Activated naive CD4-positive, alpha-beta T cell treated with anti-CD3 and anti-CD28 coated beads for 36 hours (primary cell): ENCODE measurements at regions not wholly inside any gene's neighbourhood (a gene's known extent, or its start where the extent isn't known, plus 50 kb on each side); places are given as distances from the start of the nearest gene placed in this dataset.
"Not testable (repeated sequence)": the region's sequence is repeated elsewhere in the genome, so short reads cannot be mapped to it uniquely, and the experiment has no call there.

Experiments used
- CTCF ChIA-PET: fragments of 350-600 bp; sonication (Branson Sonifier 250); formaldehyde crosslinking; loops from one replicate; lab custom pipeline; 2021; ENCODE audit warnings: antibody characterized with exemption; lab: Charles Lee
- DNase-seq: peaks from one replicate; pipeline ENCODE4 v3.0.0-alpha.2; 2020
- H3K27ac Mint-ChIP-seq: one replicate; pipeline ENCODE4 v1.8.0; 2021; ENCODE audit warnings: mild to moderate bottlenecking, mixed read lengths
- H3K27me3 Mint-ChIP-seq: one replicate; pipeline ENCODE4 v1.8.0; 2021; ENCODE audit warnings: low read depth, mixed read lengths
- H3K36me3 Mint-ChIP-seq: one replicate; pipeline ENCODE4 v1.8.0; 2021; ENCODE audit warnings: low read depth, mixed read lengths
- H3K4me1 Mint-ChIP-seq: one replicate; pipeline ENCODE4 v1.8.0; 2021; ENCODE audit warnings: low read depth, mixed read lengths
- H3K4me3 Mint-ChIP-seq: one replicate; pipeline ENCODE4 v1.8.0; 2021; ENCODE audit warnings: mild to moderate bottlenecking, moderate library complexity, mixed read lengths
- H3K9me3 Mint-ChIP-seq: one replicate; pipeline ENCODE4 v1.8.0; 2021; ENCODE audit warnings: mixed read lengths
- intact Hi-C: fragments of 100-400 bp; cut with micrococcal nuclease; formaldehyde crosslinking; loops from one replicate; pipeline ENCODE4 v1.15.1; 2023

DNA sequence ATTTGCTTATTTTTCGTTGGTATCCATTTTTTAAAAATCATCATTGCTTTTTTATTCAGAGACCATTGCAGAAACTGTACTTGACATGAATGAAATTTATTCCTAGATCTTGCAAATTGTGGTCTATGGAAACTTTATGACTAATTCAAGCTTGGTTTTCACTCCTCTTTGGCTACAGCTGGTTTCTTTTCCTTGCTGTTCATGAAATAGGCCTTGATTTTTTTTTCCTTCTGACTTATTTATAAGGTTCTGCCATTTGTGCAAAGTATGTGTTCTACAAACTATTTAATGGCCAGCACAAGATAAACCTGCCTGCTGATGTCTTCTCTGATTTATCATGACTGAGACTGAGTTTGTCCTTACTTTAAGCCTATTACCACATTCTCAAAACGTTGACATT, 764.0 kb upstream of the SLITRK5 start:
- Mint-ChIP-seq H3K36me3 (no peaks in the 10 kb centered on the region), H3K4me1 (no peaks in the 10 kb centered on the region), H3K27ac (no peak overlapping the region), H3K4me3 (no peak overlapping the region), H3K27me3 (no peaks in the 10 kb centered on the region), H3K9me3 (peaks cover 3% of the 10 kb centered on the region)
- CTCF ChIA-PET: interaction anchor here (0.8 kb wide), 1 partner anchor 15 kb away, joined by 4 read pairs; no protein-coding TSS in a partner anchor
- intact Hi-C loops: no loop called here
- DNase-seq: no peak

DNA sequence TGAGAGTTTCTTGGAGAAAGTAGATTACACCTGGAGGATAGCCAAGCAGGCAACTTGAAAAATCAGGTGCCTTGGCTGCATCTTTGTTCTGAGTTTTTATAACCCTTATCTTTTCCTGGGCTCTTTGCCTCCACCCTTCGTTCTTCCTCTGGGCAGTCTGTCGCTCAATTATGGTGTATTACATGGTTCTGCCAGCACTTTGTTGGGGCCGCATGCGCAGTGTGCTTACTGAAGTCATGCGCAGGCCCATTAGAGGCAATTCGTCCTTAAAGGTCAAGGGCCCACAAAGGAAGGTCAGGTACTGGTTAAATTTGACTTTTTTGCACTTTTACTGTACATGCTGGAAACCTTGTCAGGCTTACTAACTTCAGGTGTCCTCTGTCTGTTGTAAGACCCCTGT, 761.9 kb upstream of the SLITRK5 start:
- Mint-ChIP-seq H3K4me1 (no peaks in the 10 kb centered on the region), H3K27me3 (no peaks in the 10 kb centered on the region), H3K36me3 (no peaks in the 10 kb centered on the region), H3K4me3 (no peak overlapping the region), H3K27ac (no peak overlapping the region), H3K9me3 (peaks cover 3% of the 10 kb centered on the region)
- DNase-seq: no peak
- CTCF ChIA-PET: no interaction called here
- intact Hi-C loops: no loop called here

DNA sequence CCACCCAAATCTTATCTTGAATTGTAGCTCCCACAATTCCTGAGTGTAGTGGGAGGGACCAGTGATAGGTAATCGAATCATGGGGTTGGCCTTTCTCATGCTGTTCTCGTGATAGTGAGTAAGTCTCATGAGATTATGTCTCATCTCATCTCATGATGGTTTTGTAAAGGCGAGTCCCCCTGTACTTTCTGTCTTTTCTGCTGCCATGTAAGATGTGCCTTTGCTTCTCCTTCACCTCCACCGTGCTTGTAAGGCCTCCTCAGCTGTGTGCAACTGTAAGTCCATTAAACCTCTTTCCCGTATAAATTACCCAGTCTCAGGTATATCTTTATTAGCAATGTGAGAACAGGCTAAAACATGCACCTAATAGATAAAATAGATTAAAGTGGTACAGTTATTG, 756.4 kb upstream of the SLITRK5 start:
- DNase-seq: no peak
- no peak overlapping the region for H3K27ac Mint-ChIP-seq
- H3K4me1 Mint-ChIP-seq: no peaks in the 10 kb centered on the region
- no peaks in the 10 kb centered on the region for H3K27me3 Mint-ChIP-seq
- H3K9me3 Mint-ChIP-seq: peaks cover 7% of the 10 kb centered on the region
- H3K36me3 Mint-ChIP-seq: no peaks in the 10 kb centered on the region
- intact Hi-C loops: no loop called here
- CTCF ChIA-PET: interaction anchor here (0.5 kb wide), 1 partner anchor 65 kb away, joined by 3 read pairs; no protein-coding TSS in a partner anchor
- H3K4me3 Mint-ChIP-seq: no peak overlapping the region

DNA sequence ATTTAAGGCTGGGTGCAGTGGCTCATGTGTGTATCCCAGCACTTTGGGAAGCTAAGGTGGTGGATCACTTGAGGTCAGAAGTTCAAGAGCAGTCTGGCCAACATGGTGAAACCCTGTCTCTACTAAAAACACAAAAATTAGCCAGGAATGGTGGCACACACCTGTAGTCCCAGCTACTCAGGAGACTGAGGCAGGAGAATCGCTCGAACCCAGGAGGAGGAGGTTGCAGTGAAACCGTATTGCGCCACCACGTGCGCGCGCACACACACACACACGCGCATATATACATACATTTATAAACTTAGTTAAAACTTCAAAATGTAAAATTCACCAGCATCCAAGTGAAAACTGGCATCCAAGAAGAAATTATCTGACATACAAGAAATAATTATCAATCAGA, 753.7 kb upstream of the SLITRK5 start:
- H3K27ac Mint-ChIP-seq, intact Hi-C loops, H3K27me3 Mint-ChIP-seq, H3K4me1 Mint-ChIP-seq, DNase-seq, H3K36me3 Mint-ChIP-seq, H3K9me3 Mint-ChIP-seq, CTCF ChIA-PET, H3K4me3 Mint-ChIP-seq: not testable (repeated sequence)

DNA sequence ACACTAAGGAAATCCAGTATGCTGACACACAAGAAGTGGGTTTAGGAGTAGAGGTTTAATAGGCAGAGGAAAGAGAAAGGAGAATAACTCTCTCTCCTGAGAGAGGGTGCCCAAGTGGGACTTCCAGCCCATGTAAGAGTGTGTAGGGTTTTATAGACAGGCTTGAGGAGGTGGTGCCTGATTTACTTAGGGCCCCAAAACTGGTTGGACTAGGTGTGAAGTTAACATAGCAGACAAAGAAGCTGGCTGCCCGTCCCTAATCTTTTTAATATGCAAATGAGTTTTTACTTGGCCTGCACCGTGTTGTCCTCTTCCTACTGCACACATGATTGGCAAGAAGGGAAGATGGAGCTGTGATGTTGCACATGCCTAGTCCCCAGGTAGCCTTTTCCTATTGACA, 752.5 kb upstream of the SLITRK5 start:
- intact Hi-C loops: no loop called here
- no peak overlapping the region for H3K4me3 Mint-ChIP-seq
- CTCF ChIA-PET: no interaction called here
- H3K27ac Mint-ChIP-seq: no peak overlapping the region
- H3K9me3 Mint-ChIP-seq: peaks cover 7% of the 10 kb centered on the region
- no peaks in the 10 kb centered on the region for H3K36me3 Mint-ChIP-seq
- DNase-seq: no peak
- no peaks in the 10 kb centered on the region for H3K27me3 Mint-ChIP-seq
- no peaks in the 10 kb centered on the region for H3K4me1 Mint-ChIP-seq

DNA sequence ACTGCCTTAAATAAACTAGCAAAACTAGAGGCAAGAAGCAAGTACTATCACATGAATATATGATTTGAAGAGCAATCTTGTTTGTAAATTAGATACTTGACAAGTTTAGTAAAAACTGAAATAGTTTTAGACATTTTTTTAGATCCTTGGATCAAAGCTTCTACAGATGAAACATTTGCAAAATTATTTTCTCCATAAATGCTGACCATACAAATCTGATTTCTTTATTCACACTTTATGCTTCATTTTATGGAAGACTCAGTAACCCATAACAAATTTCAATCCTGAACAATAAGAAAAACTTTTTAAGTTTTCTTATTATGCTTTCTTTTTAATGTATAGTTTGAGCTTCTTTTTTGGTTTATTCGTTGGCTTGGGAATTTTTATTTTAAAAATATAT, 750.2 kb upstream of the SLITRK5 start:
- intact Hi-C loops: no loop called here
- CTCF ChIA-PET: no interaction called here
- H3K4me3 Mint-ChIP-seq: no peak overlapping the region
- H3K36me3 Mint-ChIP-seq: no peaks in the 10 kb centered on the region
- H3K27ac Mint-ChIP-seq: no peak overlapping the region
- DNase-seq: no peak
- H3K27me3 Mint-ChIP-seq: no peaks in the 10 kb centered on the region
- peaks cover 8% of the 10 kb centered on the region for H3K9me3 Mint-ChIP-seq
- no peaks in the 10 kb centered on the region for H3K4me1 Mint-ChIP-seq

DNA sequence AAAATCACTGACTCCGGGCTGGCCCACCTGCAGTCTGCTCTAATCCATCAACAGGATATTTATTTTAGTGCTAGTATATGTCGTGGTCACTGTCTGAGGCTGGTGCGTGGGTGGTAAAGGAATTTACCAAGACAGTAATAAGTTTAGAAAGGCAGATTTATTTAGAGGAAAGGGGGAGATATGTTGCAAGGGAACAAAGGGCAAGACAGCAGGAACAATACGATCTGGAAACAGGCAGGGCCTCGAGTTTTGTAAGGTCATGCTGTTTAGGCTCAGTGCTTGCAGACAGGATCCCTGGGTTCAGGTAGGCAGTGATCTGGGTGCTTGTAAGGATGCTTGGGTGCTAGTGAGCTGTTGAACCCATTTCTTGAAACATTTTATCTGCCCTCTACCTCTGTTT, 748.2 kb upstream of the SLITRK5 start:
- no peak overlapping the region for H3K27ac Mint-ChIP-seq
- DNase-seq: no peak
- CTCF ChIA-PET: no interaction called here
- H3K9me3 Mint-ChIP-seq: peaks cover 3% of the 10 kb centered on the region
- H3K4me3 Mint-ChIP-seq: no peak overlapping the region
- no peaks in the 10 kb centered on the region for H3K4me1 Mint-ChIP-seq
- no peaks in the 10 kb centered on the region for H3K27me3 Mint-ChIP-seq
- intact Hi-C loops: no loop called here
- H3K36me3 Mint-ChIP-seq: no peaks in the 10 kb centered on the region

DNA sequence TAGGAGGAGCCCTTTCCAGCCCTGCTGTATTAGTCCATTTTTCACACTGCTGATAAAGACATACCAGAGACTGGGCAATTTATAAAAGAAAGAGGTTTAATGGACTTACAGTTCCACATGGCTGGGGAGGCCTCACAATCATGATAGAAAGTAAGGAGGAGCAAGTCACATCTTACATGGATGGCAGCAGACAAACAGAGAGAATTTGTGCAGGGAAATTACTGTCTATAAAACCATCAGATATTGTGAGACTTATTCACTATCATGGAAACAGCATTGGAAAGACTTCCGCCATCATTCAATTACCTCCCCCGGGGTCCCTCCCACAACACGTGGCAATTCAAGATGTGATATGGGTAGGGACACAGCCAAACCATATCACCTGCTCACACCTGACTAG, 744.3 kb upstream of the SLITRK5 start:
- H3K4me3 Mint-ChIP-seq, H3K9me3 Mint-ChIP-seq, intact Hi-C loops, CTCF ChIA-PET, DNase-seq, H3K4me1 Mint-ChIP-seq, H3K27me3 Mint-ChIP-seq, H3K36me3 Mint-ChIP-seq, H3K27ac Mint-ChIP-seq: not testable (repeated sequence)

DNA sequence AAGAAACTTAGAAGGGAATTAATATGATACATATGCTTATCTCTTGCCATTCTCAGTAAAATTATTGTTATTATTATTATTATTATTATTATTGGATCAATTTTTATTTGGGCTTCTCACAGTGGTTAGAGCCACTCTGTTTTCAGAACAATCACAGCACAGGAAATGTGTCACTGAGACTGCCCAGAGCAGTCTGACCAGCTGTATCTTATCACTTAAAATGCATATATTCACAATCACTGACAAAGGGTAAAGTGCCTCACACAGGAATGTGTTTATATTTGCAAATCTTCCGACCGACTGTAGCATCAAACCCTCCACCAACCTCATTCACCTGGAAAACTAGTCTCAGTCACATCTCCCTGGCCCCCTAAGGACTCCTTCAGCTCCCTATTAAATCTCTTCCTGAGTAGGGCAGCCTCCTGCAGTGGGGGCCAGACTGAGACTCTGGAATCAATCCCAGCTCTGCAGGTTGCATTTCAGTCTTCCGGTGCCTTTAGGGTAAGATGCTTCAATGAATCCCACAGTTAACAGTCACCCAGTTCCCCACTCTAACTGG, 738.3 kb upstream of the SLITRK5 start:
- Mint-ChIP-seq H3K27me3 (no peaks in the 10 kb centered on the region), H3K36me3 (no peaks in the 10 kb centered on the region), H3K4me1 (no peaks in the 10 kb centered on the region), H3K9me3 (no peaks in the 10 kb centered on the region), H3K27ac (no peak overlapping the region), H3K4me3 (no peak overlapping the region)
- no peak for DNase-seq
- intact Hi-C loops: no loop called here
- CTCF ChIA-PET: no interaction called here

DNA sequence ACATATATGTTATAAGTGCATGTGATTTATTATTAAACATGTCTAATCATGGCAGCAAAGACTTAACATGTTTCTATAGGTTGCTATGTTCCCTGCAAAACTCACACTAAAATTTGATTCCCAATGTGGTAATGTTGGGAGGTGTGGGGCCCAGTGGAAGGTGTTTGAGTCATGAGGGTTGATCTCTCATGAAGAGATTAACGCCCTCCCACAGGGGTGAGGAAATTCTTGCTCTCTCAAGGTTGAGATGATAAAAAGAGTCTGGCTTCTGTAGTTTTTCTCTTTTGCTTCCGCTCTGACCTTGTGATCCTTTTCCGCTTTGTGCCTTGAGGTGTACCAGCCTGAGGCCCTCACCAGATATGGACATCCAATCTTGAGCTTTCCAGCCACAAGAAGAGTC, 737.5 kb upstream of the SLITRK5 start:
- intact Hi-C loops: no loop called here
- H3K4me3 Mint-ChIP-seq: no peak overlapping the region
- no peaks in the 10 kb centered on the region for H3K36me3 Mint-ChIP-seq
- CTCF ChIA-PET: no interaction called here
- H3K27ac Mint-ChIP-seq: no peak overlapping the region
- no peaks in the 10 kb centered on the region for H3K4me1 Mint-ChIP-seq
- no peak for DNase-seq
- H3K27me3 Mint-ChIP-seq: no peaks in the 10 kb centered on the region
- no peaks in the 10 kb centered on the region for H3K9me3 Mint-ChIP-seq

DNA sequence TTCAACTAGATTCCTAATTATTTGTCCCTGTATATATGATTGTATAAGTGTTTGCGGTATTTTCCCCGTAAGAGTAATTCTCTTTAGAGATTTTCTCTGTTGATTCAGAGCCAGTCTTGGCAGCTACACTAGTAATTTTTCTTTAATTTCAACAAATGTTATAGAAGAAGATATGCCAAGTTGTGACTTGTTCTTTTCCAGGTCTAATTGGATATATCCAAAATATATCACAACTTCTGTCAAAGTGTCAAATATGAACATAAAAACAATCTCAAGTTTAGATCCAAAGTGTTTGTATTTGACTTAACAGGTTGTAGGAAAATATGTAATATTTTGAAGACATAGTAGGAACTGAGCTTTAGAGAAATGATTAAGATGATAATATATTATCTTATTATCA, 733.9 kb upstream of the SLITRK5 start:
- no peak overlapping the region for H3K4me3 Mint-ChIP-seq
- H3K36me3 Mint-ChIP-seq: no peaks in the 10 kb centered on the region
- CTCF ChIA-PET: no interaction called here
- H3K9me3 Mint-ChIP-seq: no peaks in the 10 kb centered on the region
- no peaks in the 10 kb centered on the region for H3K4me1 Mint-ChIP-seq
- no peaks in the 10 kb centered on the region for H3K27me3 Mint-ChIP-seq
- intact Hi-C loops: no loop called here
- H3K27ac Mint-ChIP-seq: no peak overlapping the region
- DNase-seq: no peak

DNA sequence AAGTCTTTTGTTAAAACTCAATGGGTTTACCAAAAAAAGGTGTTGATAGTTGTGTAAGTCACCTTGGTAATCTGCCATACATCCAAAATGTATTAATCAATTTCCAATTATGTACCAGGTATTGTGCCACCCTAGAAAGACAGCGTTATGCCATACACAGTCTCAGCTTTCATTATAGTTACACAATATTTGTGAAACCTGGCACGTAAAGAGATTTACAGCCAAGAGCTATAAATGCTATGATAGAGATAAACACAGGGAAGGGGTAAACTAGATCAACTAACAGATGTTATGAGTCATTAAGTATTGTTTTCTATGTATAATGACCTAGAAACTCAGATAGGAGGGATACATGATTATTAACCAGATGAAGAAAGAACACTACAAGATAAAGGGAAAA, 725.6 kb upstream of the SLITRK5 start:
- CTCF ChIA-PET: no interaction called here
- no peaks in the 10 kb centered on the region for H3K36me3 Mint-ChIP-seq
- no peak overlapping the region for H3K27ac Mint-ChIP-seq
- H3K4me3 Mint-ChIP-seq: no peak overlapping the region
- H3K9me3 Mint-ChIP-seq: no peaks in the 10 kb centered on the region
- DNase-seq: no peak
- no peaks in the 10 kb centered on the region for H3K27me3 Mint-ChIP-seq
- H3K4me1 Mint-ChIP-seq: no peaks in the 10 kb centered on the region
- intact Hi-C loops: no loop called here

DNA sequence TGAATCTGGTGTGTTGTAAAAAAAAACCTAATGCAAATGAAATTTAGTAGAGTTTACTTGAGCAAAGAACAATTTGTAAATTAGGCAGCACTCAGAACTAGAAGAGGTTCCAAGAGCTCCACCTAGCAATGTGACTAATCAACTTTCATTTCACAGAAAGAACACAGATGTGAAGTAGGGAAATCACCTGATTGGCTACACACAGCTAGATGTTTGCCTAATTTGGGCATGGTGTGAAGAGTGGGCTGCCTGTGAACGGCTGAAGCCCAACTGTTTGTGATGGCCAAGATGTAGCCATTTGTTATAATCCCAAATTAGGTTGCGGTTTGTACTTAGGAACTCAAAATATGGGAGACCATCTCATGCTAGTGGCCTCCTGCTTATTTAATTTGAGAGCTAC, 724.4 kb upstream of the SLITRK5 start:
- Mint-ChIP-seq H3K9me3 (no peaks in the 10 kb centered on the region), H3K27ac (no peak overlapping the region), H3K4me3 (no peak overlapping the region), H3K4me1 (no peaks in the 10 kb centered on the region), H3K27me3 (no peaks in the 10 kb centered on the region), H3K36me3 (no peaks in the 10 kb centered on the region)
- DNase-seq: no peak
- intact Hi-C loops: no loop called here
- CTCF ChIA-PET: no interaction called here

DNA sequence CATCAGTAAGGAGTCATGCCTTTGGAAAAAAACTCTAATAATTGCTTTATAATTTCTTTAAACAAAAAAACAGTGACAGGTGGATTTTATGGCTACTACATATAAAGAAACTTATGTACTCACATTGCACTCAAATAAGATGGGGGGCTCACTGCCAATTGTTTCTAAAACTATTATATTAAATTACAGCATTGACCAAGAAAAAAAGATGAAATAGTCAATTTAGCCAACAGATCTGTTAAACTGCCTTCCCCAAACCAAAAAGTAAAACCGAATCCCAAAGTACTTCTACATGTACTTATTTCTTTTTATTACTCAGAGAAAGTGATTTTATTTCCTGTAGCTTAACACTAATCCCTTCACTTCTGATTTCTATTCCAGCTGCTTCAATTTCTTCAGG, 716.8 kb upstream of the SLITRK5 start:
- intact Hi-C loops: no loop called here
- H3K9me3 Mint-ChIP-seq: peaks cover 13% of the 10 kb centered on the region
- H3K4me3 Mint-ChIP-seq: no peak overlapping the region
- DNase-seq: no peak
- CTCF ChIA-PET: no interaction called here
- no peaks in the 10 kb centered on the region for H3K4me1 Mint-ChIP-seq
- H3K27ac Mint-ChIP-seq: no peak overlapping the region
- no peaks in the 10 kb centered on the region for H3K27me3 Mint-ChIP-seq
- H3K36me3 Mint-ChIP-seq: no peaks in the 10 kb centered on the region
